Chondrocyte (in vitro differentiated cells): ENCODE measurements at regions not wholly inside any gene's neighbourhood (a gene's known extent, or its start where the extent isn't known, plus 50 kb on each side); places are given as distances from the start of the nearest gene placed in this dataset.

Experiments
- DNase-seq: peaks from one replicate; pipeline ENCODE4 v3.0.0; 2021; ENCODE audit warnings: mixed read lengths, low spot score
- H3K27ac Mint-ChIP-seq: one replicate; pipeline ENCODE4 v1.8.0; 2021; ENCODE audit warnings: mild to moderate bottlenecking, moderate library complexity, mixed read lengths; ENCODE audit not compliant: unreplicated experiment
- H3K27me3 Mint-ChIP-seq: 2 replicates; pipeline ENCODE4 v1.8.0; 2021; ENCODE audit warnings: low read depth, mixed read lengths
- H3K36me3 Mint-ChIP-seq: 2 replicates; pipeline ENCODE4 v1.8.0; 2021; ENCODE audit warnings: low read depth, mixed read lengths
- H3K4me1 Mint-ChIP-seq: 2 replicates; pipeline ENCODE4 v1.8.0; 2021; ENCODE audit warnings: low read depth, mild to moderate bottlenecking, mixed read lengths
- H3K4me3 Mint-ChIP-seq: one replicate; pipeline ENCODE4 v1.8.0; 2021; ENCODE audit warnings: mild to moderate bottlenecking, moderate library complexity, mixed read lengths; ENCODE audit not compliant: unreplicated experiment
- H3K9me3 Mint-ChIP-seq: 2 replicates; pipeline ENCODE4 v1.8.0; 2021; ENCODE audit warnings: low read depth, mixed read lengths
- CTCF ChIP-seq: fragments of 200-600 bp; sonication (generic); IDR thresholded peaks from 2 replicates; pipeline ENCODE4 v1.5.0; 2021; ENCODE audit warnings: antibody characterized with exemption, mild to moderate bottlenecking, moderate library complexity

- Mint-ChIP-seq H3K4me3 (no peak overlapping the region), H3K9me3 (no peaks in the 10 kb centered on the region), H3K27me3 (no peaks in the 10 kb centered on the region), H3K4me1 (no peaks in the 10 kb centered on the region), H3K27ac (no peak overlapping the region), H3K36me3 (no peaks in the 10 kb centered on the region)
- TF ChIP-seq CTCF, result no peak
- no peak for DNase-seq
Observed at GRCh38 chr10:88193018-88193417, 329.6 kb downstream of the PTEN start.

GRCh38 chr10:88194041-88194887 lies 330.8 kb downstream of the PTEN start:
- H3K4me3 Mint-ChIP-seq, result no peak overlapping the region
- no peaks in the 10 kb centered on the region for H3K36me3 Mint-ChIP-seq
- H3K27me3 Mint-ChIP-seq, result no peaks in the 10 kb centered on the region
- no peak for TF ChIP-seq CTCF
- no peaks in the 10 kb centered on the region for H3K4me1 Mint-ChIP-seq
- H3K9me3 Mint-ChIP-seq, result no peaks in the 10 kb centered on the region
- DNase-seq, result no peak
- no peak overlapping the region for H3K27ac Mint-ChIP-seq

DNA sequence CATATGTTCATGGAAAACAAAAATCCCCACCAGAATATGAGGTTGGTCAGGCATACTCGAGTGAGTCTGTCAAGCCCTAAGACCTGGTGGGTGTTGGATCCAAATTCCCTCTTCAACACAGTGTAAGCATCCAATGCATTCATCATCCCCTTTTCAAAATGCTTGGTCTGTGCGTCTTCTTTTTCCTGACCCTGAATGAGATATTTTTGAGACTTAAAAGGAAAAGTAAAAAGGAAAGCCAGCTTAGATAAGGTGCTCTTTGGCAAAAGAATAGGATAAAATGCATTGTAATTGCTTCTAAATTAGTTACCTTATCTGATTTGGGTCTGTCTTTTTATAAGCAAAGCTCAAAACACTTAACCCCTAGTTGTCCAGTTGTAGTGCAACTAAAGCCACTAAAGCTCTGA lies 331.5 kb downstream of the PTEN start:
- H3K27ac Mint-ChIP-seq, result no peak overlapping the region
- no peak for TF ChIP-seq CTCF
- H3K4me1 Mint-ChIP-seq, result no peaks in the 10 kb centered on the region
- H3K4me3 Mint-ChIP-seq, result no peak overlapping the region
- no peak for DNase-seq
- H3K27me3 Mint-ChIP-seq, result no peaks in the 10 kb centered on the region
- no peaks in the 10 kb centered on the region for H3K36me3 Mint-ChIP-seq
- H3K9me3 Mint-ChIP-seq, result no peaks in the 10 kb centered on the region

DNA sequence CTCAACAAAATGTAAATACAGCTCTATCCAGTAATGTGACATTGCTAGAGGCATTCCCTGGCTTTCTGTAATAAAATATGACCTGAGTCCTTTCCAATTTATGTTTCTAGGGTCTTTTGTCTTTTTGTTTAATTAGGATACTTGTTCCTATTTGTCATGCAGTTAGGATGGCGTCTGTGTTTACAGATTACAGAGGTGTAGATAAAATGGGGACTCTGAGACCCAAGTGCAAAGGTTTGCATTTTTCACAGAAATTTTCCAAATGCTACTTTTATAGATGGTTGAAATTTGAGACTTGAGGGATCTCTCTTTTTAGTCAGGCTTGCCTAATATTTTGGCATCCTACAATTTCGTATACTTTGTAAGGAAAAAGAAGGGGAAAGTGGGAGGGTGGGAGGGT lies 332.4 kb downstream of the PTEN start:
- no peak for TF ChIP-seq CTCF
- DNase-seq, result no peak
- no peaks in the 10 kb centered on the region for H3K9me3 Mint-ChIP-seq
- H3K4me1 Mint-ChIP-seq, result no peaks in the 10 kb centered on the region
- H3K27me3 Mint-ChIP-seq, result no peaks in the 10 kb centered on the region
- H3K36me3 Mint-ChIP-seq, result no peaks in the 10 kb centered on the region
- H3K27ac Mint-ChIP-seq, result no peak overlapping the region
- H3K4me3 Mint-ChIP-seq, result no peak overlapping the region

DNA sequence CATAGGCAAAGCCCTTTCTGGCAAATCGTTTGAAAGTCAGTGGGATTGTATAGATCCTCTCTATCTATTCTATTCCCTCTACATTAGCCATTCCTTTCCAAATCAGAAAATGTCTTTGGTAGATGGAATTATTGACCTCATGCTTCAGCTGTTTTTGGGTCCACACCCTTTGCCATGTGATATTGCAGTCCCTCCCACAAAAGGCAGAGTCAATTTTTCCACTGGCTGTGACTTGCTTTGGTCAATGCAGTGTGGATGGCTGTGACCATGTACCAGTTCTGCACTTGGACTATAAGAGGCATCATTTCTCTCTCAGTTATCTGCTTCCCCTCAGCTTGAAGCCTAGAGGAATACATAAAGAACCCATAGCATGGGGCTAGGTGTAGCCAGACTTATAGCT lies 332.9 kb downstream of the PTEN start:
- DNase-seq, result no peak
- no peak overlapping the region for H3K27ac Mint-ChIP-seq
- TF ChIP-seq CTCF, result no peak
- no peaks in the 10 kb centered on the region for H3K36me3 Mint-ChIP-seq
- H3K9me3 Mint-ChIP-seq, result no peaks in the 10 kb centered on the region
- no peaks in the 10 kb centered on the region for H3K27me3 Mint-ChIP-seq
- H3K4me1 Mint-ChIP-seq, result no peaks in the 10 kb centered on the region
- H3K4me3 Mint-ChIP-seq, result no peak overlapping the region
